Lower lobe of right lung (tissue), 2 donors: ENCODE measurements at regions not wholly inside any gene's neighbourhood (a gene's known extent, or its start where the extent isn't known, plus 50 kb on each side); places are given as distances from the start of the nearest gene placed in this dataset.
"Not testable (repeated sequence)": the region's sequence is repeated elsewhere in the genome, so short reads cannot be mapped to it uniquely, and the experiment has no call there.

Experiments
- ATAC-seq, 2 donors: fragments of 200-7000 bp; cut with Tn5 transposase; one replicate each; pipeline ENCODE4 v1.9.1; 2020 to 2022; ENCODE audit warnings: mild to moderate bottlenecking in 2 of 2, moderate library complexity in 2 of 2
- DNase-seq: peaks from one replicate; pipeline ENCODE4 v3.0.0-alpha.2; 2020
- H3K27ac ChIP-seq: fragments of 200-600 bp; one replicate; pipeline ENCODE4 v1.8.0; 2022
- H3K27me3 ChIP-seq: fragments of 200-600 bp; one replicate; pipeline ENCODE4 v1.8.0; 2022; ENCODE audit warnings: low read depth
- H3K36me3 ChIP-seq: fragments of 200-600 bp; one replicate; pipeline ENCODE4 v1.8.0; 2022; ENCODE audit warnings: mild to moderate bottlenecking
- H3K4me1 ChIP-seq: fragments of 200-600 bp; one replicate; pipeline ENCODE4 v1.8.0; 2022
- H3K4me3 ChIP-seq: fragments of 200-600 bp; one replicate; pipeline ENCODE4 v1.8.0; 2022; ENCODE audit warnings: mild to moderate bottlenecking
- H3K9me3 ChIP-seq: fragments of 200-600 bp; one replicate; pipeline ENCODE4 v1.8.0; 2022
- CTCF ChIP-seq: fragments of 200-600 bp; IDR thresholded peaks from one replicate; pipeline ENCODE4 v1.8.0; 2022; ENCODE audit warnings: antibody characterized with exemption, mild to moderate bottlenecking
- intact Hi-C: fragments of 100-400 bp; cut with DNase I; formaldehyde crosslinking; loops from one replicate; pipeline ENCODE4 v1.11.0; 2022
- donor health status: DM: no; HTN: yes; CAD: no; lungs with severe emphysema.

DNA sequence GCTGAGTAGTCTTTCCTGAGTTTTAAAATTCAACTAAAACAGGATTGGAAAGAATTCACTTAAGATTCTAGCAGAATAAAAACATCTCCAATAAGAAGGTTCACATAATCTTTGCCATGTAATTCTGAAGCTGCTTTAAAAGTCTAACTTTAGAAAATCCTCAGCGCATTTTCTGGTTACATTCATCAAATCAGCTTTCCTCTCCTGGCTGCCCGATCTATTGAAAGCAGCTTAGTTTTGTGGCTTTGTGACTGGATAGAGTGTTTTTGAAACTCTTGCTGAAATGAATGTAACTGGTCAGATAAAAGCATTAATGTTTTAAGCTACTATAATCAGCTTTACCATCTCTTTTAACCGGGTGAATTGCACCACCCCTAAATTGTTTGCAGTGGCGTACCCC lies 66.8 kb downstream of the DOP1B start:
- no peaks in the 10 kb centered on the region for H3K9me3 ChIP-seq
- intact Hi-C loops, result no loop called here
- no peak for TF ChIP-seq CTCF
- H3K4me3 ChIP-seq, result no peak overlapping the region
- no peaks in the 10 kb centered on the region for H3K27me3 ChIP-seq
- ATAC-seq, result no peak
- no peaks in the 10 kb centered on the region for H3K4me1 ChIP-seq
- no peak for DNase-seq
- no peak overlapping the region for H3K27ac ChIP-seq
- peaks cover 69% of the 10 kb centered on the region for H3K36me3 ChIP-seq

DNA sequence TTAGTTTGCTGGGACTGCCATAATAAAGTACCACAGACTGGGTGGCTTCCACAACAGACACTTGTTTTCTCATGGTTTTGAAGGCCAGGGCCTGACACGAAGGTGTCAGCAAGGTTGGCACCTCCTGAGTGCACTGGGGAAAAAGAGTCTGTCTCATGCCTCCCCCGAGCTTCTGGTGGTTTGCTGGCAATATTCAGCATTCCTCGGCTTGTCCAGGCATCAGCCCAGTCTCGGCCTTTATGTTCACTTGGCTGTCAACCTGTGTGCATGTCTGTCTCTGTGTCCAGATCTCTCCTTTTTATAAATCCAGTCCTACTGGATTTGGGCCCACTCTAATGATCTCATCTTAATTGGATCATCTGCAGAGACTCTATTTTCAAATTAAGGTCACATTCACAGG lies 72.6 kb downstream of the DOP1B start:
- intact Hi-C loops, result no loop called here
- Histone ChIP-seq H3K4me1 (peaks cover 6% of the 10 kb centered on the region), H3K4me3 (no peak overlapping the region), H3K9me3 (no peaks in the 10 kb centered on the region), H3K27me3 (no peaks in the 10 kb centered on the region), H3K36me3 (peaks cover 71% of the 10 kb centered on the region), H3K27ac (no peak overlapping the region)
- DNase-seq, result no peak
- no peak for TF ChIP-seq CTCF
- no peak for ATAC-seq

DNA sequence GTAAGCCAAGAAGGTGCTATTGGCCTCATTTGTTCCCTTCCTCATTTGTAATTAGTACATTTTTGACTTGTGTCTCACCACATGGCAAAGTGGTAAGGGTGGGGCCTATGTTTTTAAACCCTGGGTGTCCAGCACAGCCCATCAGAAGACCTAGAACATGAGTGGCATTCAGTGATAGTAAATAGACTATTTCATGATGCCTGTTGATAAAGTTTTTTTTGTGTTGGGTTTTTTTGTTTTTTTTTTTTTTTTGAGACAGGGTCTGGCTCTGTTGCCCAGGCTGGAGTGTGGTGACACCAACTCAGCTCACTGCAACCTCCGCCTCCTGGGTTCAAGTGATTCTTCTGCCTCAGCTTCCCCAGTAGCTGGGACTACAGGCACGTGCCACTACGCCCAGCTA lies 74.8 kb downstream of the DOP1B start:
- H3K9me3 ChIP-seq, H3K27ac ChIP-seq, H3K4me3 ChIP-seq, ATAC-seq, intact Hi-C loops, DNase-seq, H3K27me3 ChIP-seq: not testable (repeated sequence)
- Histone ChIP-seq H3K36me3 (peaks cover 50% of the 10 kb centered on the region), H3K4me1 (peaks cover 16% of the 10 kb centered on the region)

GRCh38 chr21:36232641-36233040 lies 76.0 kb downstream of the DOP1B start:
- Histone ChIP-seq H3K27me3 (no peaks in the 10 kb centered on the region), H3K27ac (no peak overlapping the region), H3K4me3 (no peak overlapping the region), H3K9me3 (no peaks in the 10 kb centered on the region), H3K4me1 (peaks cover 16% of the 10 kb centered on the region), H3K36me3 (peaks cover 48% of the 10 kb centered on the region)
- ATAC-seq (no peak), DNase-seq (no peak)
- intact Hi-C loops, result no loop called here
- no peak for TF ChIP-seq CTCF

GRCh38 chr21:36235058-36235582 lies 78.5 kb downstream of the DOP1B start:
- H3K4me3 ChIP-seq, result no peak overlapping the region
- no peak for TF ChIP-seq CTCF
- no peak for DNase-seq
- H3K27me3 ChIP-seq, result no peaks in the 10 kb centered on the region
- ATAC-seq, result peak; percentile 75 to 89
- H3K36me3 ChIP-seq, result peaks cover 53% of the 10 kb centered on the region
- no peak overlapping the region for H3K27ac ChIP-seq
- intact Hi-C loops, result no loop called here
- H3K4me1 ChIP-seq, result peaks cover 16% of the 10 kb centered on the region
- no peaks in the 10 kb centered on the region for H3K9me3 ChIP-seq

DNA sequence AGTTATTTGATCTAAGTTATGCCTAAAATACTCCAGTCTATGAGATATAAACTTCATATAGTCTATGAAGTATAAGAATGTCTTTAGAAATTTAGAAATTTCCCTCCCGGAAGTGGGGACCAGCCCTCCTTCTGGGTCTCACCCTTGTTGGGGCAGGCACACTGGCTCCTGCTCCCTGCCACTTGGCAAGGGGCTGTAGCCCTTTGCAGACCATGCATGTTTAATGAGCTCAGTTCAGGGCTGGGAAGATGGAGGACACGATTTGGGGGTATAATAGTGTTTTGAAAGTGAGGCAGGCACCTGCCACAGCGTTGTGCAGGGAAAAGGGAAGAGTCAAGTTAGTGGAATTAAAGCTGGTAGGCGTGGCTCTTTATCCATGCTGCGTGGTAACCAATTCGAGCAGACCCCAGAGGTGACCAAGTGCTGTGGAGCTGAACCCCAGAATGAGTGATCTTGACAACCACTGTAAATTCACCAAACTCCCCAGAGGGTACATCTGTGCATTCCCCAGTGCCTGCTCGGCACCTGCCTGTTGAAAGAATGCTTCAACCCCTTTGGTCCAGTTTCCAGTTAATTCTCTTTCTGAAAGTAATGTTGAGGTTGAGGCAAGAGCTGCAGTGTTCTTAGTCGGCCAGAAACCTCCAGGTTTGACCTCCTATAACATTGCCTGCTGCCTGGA lies 79.6 kb downstream of the DOP1B start:
- H3K4me3 ChIP-seq, result no peak overlapping the region
- H3K27me3 ChIP-seq, result no peaks in the 10 kb centered on the region
- H3K9me3 ChIP-seq, result no peaks in the 10 kb centered on the region
- no peak for TF ChIP-seq CTCF
- H3K36me3 ChIP-seq, result peaks cover 48% of the 10 kb centered on the region
- peaks cover 16% of the 10 kb centered on the region for H3K4me1 ChIP-seq
- DNase-seq (no peak), ATAC-seq (no peak)
- H3K27ac ChIP-seq, result no peak overlapping the region
- intact Hi-C loops, result no loop called here
